Suprapubic skin (tissue), 4 donors: ENCODE measurements at regions not wholly inside any gene's neighbourhood (a gene's known extent, or its start where the extent isn't known, plus 50 kb on each side); places are given as distances from the start of the nearest gene placed in this dataset.

ENCODE experiments used
- DNase-seq, 2 donors: peaks; one replicate each; pipeline ENCODE4 v3.0.0-alpha.2; 2019; ENCODE audit warnings: low spot score in 2 of 2
- H3K27ac ChIP-seq: fragments of 200-600 bp; sonication (generic); one replicate; pipeline ENCODE4 v1.5.1; 2019
- H3K27me3 ChIP-seq: fragments of 200-600 bp; sonication (generic); one replicate; pipeline ENCODE4 v1.5.1; 2019
- H3K36me3 ChIP-seq: fragments of 200-600 bp; sonication (generic); one replicate; pipeline ENCODE4 v1.5.1; 2019
- H3K4me1 ChIP-seq: fragments of 200-600 bp; sonication (generic); one replicate; pipeline ENCODE4 v1.5.1; 2019
- H3K4me3 ChIP-seq: fragments of 200-600 bp; sonication (generic); one replicate; pipeline ENCODE4 v1.5.1; 2019; ENCODE audit warnings: mild to moderate bottlenecking
- H3K9me3 ChIP-seq: fragments of 200-600 bp; sonication (generic); one replicate; pipeline ENCODE4 v1.5.1; 2019
- CTCF ChIP-seq, 2 donors: fragments of 200-600 bp in 1 of 2; fragments of 450-650 bp in 1 of 2; sonication (generic) in 1 of 2; IDR thresholded peaks; one replicate each; pipeline ENCODE4 v1.5.1; 2016 to 2019; ENCODE audit warnings: antibody characterized with exemption in 2 of 2, mild to moderate bottlenecking in 1 of 2, moderate library complexity in 1 of 2
- EP300 ChIP-seq: sonication (generic); formaldehyde crosslinking; IDR thresholded peaks from one replicate; pipeline ENCODE4 v1.6.1; 2017; ENCODE audit warnings: antibody characterized with exemption
- POLR2A ChIP-seq, 2 donors: fragments of 450-650 bp; IDR thresholded peaks; one replicate each; pipeline ENCODE4 v1.6.1; 2017; ENCODE audit warnings: antibody characterized with exemption in 2 of 2, mild to moderate bottlenecking in 2 of 2, moderate library complexity in 2 of 2
- POLR2AphosphoS5 ChIP-seq, 3 donors: sonication (generic); formaldehyde crosslinking; IDR thresholded peaks; one replicate each; pipeline ENCODE4 v1.6.1; 2017; ENCODE audit warnings: antibody characterized with exemption in 3 of 3
- WGBS: methylation state at CpG from one replicate; pipeline ENCODE4 v1.1.5; 2018; 5-methylcytosine and 5-hydroxymethylcytosine counted together

- WGBS: 50% methylated on average over 1 of the region's 1 CpG
- no peaks in the 10 kb centered on the region for H3K4me1 ChIP-seq
- TF ChIP-seq CTCF (IDR thresholded peaks at IDR 0.05): no peak
- TF ChIP-seq POLR2AphosphoS5 (IDR thresholded peaks at IDR 0.05): no peak
- TF ChIP-seq POLR2A (IDR thresholded peaks at IDR 0.05): no peak
- TF ChIP-seq EP300: no peak
Measured at GRCh38 chr9:23361096-23361495, 464.9 kb downstream of the ELAVL2 start.

GRCh38 chr9:23372703-23373102, 453.3 kb downstream of the ELAVL2 start:
- no peaks in the 10 kb centered on the region for H3K9me3 ChIP-seq
- H3K36me3 ChIP-seq: no peaks in the 10 kb centered on the region
- WGBS: 27% methylated on average over 1 of the region's 1 CpG
- H3K27ac ChIP-seq: no peak overlapping the region
- H3K4me1 ChIP-seq: no peaks in the 10 kb centered on the region
- H3K27me3 ChIP-seq: no peaks in the 10 kb centered on the region
- no peak for DNase-seq
- TF ChIP-seq EP300: no peak
- no peak for TF ChIP-seq CTCF (IDR thresholded peaks at IDR 0.05)
- TF ChIP-seq POLR2A (IDR thresholded peaks at IDR 0.05): no peak
- TF ChIP-seq POLR2AphosphoS5 (IDR thresholded peaks at IDR 0.05): no peak
- no peak overlapping the region for H3K4me3 ChIP-seq

More at GRCh38 chr9:23361096-23361495, 464.9 kb downstream of the ELAVL2 start:
- DNase-seq: no peak
- Histone ChIP-seq H3K36me3 (no peaks in the 10 kb centered on the region), H3K27me3 (no peaks in the 10 kb centered on the region), H3K4me3 (no peak overlapping the region), H3K27ac (no peak overlapping the region), H3K9me3 (peaks cover 14% of the 10 kb centered on the region)

- no peak overlapping the region for H3K4me3 ChIP-seq
- H3K4me1 ChIP-seq: no peaks in the 10 kb centered on the region
- no peak overlapping the region for H3K27ac ChIP-seq
- no peaks in the 10 kb centered on the region for H3K27me3 ChIP-seq
- WGBS: 45% methylated on average over 2 of the region's 2 CpGs
- H3K9me3 ChIP-seq: no peaks in the 10 kb centered on the region
- H3K36me3 ChIP-seq: no peaks in the 10 kb centered on the region
- TF ChIP-seq EP300 (no peak), POLR2AphosphoS5 (IDR thresholded peaks at IDR 0.05) (no peak), POLR2A (IDR thresholded peaks at IDR 0.05) (no peak), CTCF (IDR thresholded peaks at IDR 0.05) (no peak)
- DNase-seq: no peak
Measured at GRCh38 chr9:23375511-23375910, 450.5 kb downstream of the ELAVL2 start.

GRCh38 chr9:23379842-23380241, 446.2 kb downstream of the ELAVL2 start:
- H3K9me3 ChIP-seq: no peaks in the 10 kb centered on the region
- H3K36me3 ChIP-seq: no peaks in the 10 kb centered on the region
- TF ChIP-seq POLR2AphosphoS5 (IDR thresholded peaks at IDR 0.05) (no peak), EP300 (no peak), POLR2A (IDR thresholded peaks at IDR 0.05) (no peak), CTCF (IDR thresholded peaks at IDR 0.05) (no peak)
- H3K4me3 ChIP-seq: no peak overlapping the region
- DNase-seq: no peak
- peak overlapping the region; percentile 15 for H3K27ac ChIP-seq
- no peaks in the 10 kb centered on the region for H3K4me1 ChIP-seq
- no peaks in the 10 kb centered on the region for H3K27me3 ChIP-seq
- WGBS: 70% methylated on average over 4 of the region's 4 CpGs

- no peaks in the 10 kb centered on the region for H3K9me3 ChIP-seq
- DNase-seq: no peak
- no peaks in the 10 kb centered on the region for H3K27me3 ChIP-seq
- no peak overlapping the region for H3K4me3 ChIP-seq
- no peak for TF ChIP-seq POLR2AphosphoS5 (IDR thresholded peaks at IDR 0.05)
- H3K4me1 ChIP-seq: no peaks in the 10 kb centered on the region
- H3K27ac ChIP-seq: no peak overlapping the region
- H3K36me3 ChIP-seq: no peaks in the 10 kb centered on the region
Measured at GRCh38 chr9:23380821-23381220, 445.2 kb downstream of the ELAVL2 start.

- Histone ChIP-seq H3K4me1 (no peaks in the 10 kb centered on the region), H3K36me3 (no peaks in the 10 kb centered on the region), H3K4me3 (no peak overlapping the region), H3K9me3 (no peaks in the 10 kb centered on the region), H3K27me3 (no peaks in the 10 kb centered on the region), H3K27ac (no peak overlapping the region)
- WGBS: 81% methylated on average over 2 of the region's 2 CpGs
- TF ChIP-seq POLR2A (IDR thresholded peaks at IDR 0.05): no peak
- no peak for DNase-seq
Measured at GRCh38 chr9:23382418-23382817, 443.6 kb downstream of the ELAVL2 start.
